ENCODE measurements at regions not wholly inside any gene's neighbourhood (a gene's known extent, or its start where the extent isn't known, plus 50 kb on each side); places are given as distances from the start of the nearest gene placed in this dataset.

- no peak for TF ChIP-seq TARDBP (IDR thresholded peaks at IDR 0.05)
- no peak for TF ChIP-seq ZNF384 (IDR thresholded peaks at IDR 0.05)
- TF ChIP-seq PKNOX1 (IDR thresholded peaks at IDR 0.05), result no peak
- no peak for TF ChIP-seq ARNT (IDR thresholded peaks at IDR 0.05)
- no peak for TF ChIP-seq SUZ12 (IDR thresholded peaks at IDR 0.05)
- no peak for TF ChIP-seq FOXK2 (IDR thresholded peaks at IDR 0.05)
- TF ChIP-seq L3MBTL2 (conservative IDR thresholded peaks at IDR 0.05), result no peak
- no peak for TF ChIP-seq BHLHE40 (IDR thresholded peaks at IDR 0.05; ENCODE audit: borderline replicate concordance)
- TF ChIP-seq FOXM1 (IDR thresholded peaks at IDR 0.05; ENCODE audit: borderline replicate concordance), result no peak
- TF ChIP-seq FOXA1 (IDR thresholded peaks at IDR 0.05), result no peak
- TF ChIP-seq CTBP1 (IDR thresholded peaks at IDR 0.05; ENCODE audit: borderline replicate concordance), result no peak
- TF ChIP-seq SP1 (IDR thresholded peaks at IDR 0.05), result no peak
- TF ChIP-seq HDGF (IDR thresholded peaks at IDR 0.05; ENCODE audit: borderline replicate concordance), result no peak
- no peak for TF ChIP-seq ELF4 (IDR thresholded peaks at IDR 0.05)
- no peak for TF ChIP-seq LEF1 (IDR thresholded peaks at IDR 0.05; ENCODE audit: borderline replicate concordance)
- TF ChIP-seq NFRKB (IDR thresholded peaks at IDR 0.05), result no peak
- ChIA-PET POLR2A (no interaction called here), CTCF (no interaction called here)
- no peak for DNase-seq (ENCODE audit: extremely low spot score)
These were observed 239.2 kb downstream of the LACC1 start for GRCh38 chr13:44118881-44119280.

- no peak for DNase-seq (ENCODE audit: extremely low spot score)
- TF ChIP-seq FOXA1 (IDR thresholded peaks at IDR 0.05) (no peak), LEF1 (IDR thresholded peaks at IDR 0.05; ENCODE audit: borderline replicate concordance) (no peak), SUZ12 (IDR thresholded peaks at IDR 0.05) (no peak), L3MBTL2 (conservative IDR thresholded peaks at IDR 0.05) (no peak), TARDBP (IDR thresholded peaks at IDR 0.05) (no peak), ZNF384 (IDR thresholded peaks at IDR 0.05) (no peak), ELF4 (IDR thresholded peaks at IDR 0.05) (no peak), NFRKB (IDR thresholded peaks at IDR 0.05) (no peak), HDGF (IDR thresholded peaks at IDR 0.05; ENCODE audit: borderline replicate concordance) (no peak), ARNT (IDR thresholded peaks at IDR 0.05) (no peak), PKNOX1 (IDR thresholded peaks at IDR 0.05) (no peak), FOXM1 (IDR thresholded peaks at IDR 0.05; ENCODE audit: borderline replicate concordance) (no peak), CTBP1 (IDR thresholded peaks at IDR 0.05; ENCODE audit: borderline replicate concordance) (no peak), BHLHE40 (IDR thresholded peaks at IDR 0.05; ENCODE audit: borderline replicate concordance) (no peak), FOXK2 (IDR thresholded peaks at IDR 0.05) (no peak)
- CTCF ChIA-PET, result no interaction called here
- POLR2A ChIA-PET, result no interaction called here
These were observed 240.3 kb downstream of the LACC1 start for GRCh38 chr13:44120043-44120442.

DNA sequence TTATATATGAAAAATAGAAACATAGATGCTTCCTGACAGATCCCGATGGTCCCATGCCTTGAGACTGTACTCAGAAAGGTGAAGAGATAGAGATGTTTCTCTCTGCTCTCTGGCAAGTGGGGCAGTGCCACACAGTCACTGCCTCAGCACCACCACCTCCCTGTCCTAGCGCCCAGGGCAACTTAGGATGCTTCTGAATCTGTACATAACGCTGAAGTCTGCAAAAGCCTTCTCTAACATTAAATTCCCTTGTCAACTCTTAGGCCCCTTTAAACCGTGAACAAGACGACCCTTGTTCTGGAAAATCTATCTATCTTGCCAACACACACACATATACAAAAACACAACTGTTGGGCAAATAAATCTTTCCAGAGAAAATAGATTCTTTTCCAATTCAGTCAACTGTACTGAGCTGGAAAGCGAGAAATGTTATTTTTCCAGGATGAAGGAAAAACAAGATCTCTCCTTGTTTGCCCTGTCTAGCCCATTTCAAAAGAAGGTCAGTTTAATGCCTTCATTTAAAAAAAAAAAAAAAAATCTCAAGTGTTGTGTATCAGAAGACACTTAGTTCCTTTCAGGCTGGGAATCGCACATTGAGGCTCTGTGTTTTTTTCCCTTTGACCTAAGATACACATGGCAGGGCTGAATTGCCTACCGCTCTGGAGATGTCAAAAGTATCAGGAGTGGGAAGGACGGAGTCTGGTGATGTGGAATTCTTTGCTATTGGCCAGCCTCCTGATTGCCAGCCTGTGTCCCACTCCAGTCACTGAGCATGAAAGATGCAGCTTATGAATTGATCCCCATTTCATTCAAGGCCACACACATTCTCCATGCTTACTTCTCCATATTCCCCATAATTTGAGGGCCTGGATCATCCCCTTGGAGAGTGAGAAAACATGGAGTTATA, 241.4 kb downstream of the LACC1 start:
- no peak for TF ChIP-seq LEF1 (IDR thresholded peaks at IDR 0.05; ENCODE audit: borderline replicate concordance)
- no peak for TF ChIP-seq BHLHE40 (IDR thresholded peaks at IDR 0.05; ENCODE audit: borderline replicate concordance)
- TF ChIP-seq HDGF (IDR thresholded peaks at IDR 0.05; ENCODE audit: borderline replicate concordance), result no peak
- no peak for TF ChIP-seq ARNT (IDR thresholded peaks at IDR 0.05)
- TF ChIP-seq TARDBP (IDR thresholded peaks at IDR 0.05), result no peak
- no peak for TF ChIP-seq L3MBTL2 (conservative IDR thresholded peaks at IDR 0.05)
- TF ChIP-seq FOXK2 (IDR thresholded peaks at IDR 0.05), result no peak
- TF ChIP-seq SUZ12 (IDR thresholded peaks at IDR 0.05), result no peak
- no peak for TF ChIP-seq PKNOX1 (IDR thresholded peaks at IDR 0.05)
- TF ChIP-seq NFRKB (IDR thresholded peaks at IDR 0.05), result no peak
- no peak for TF ChIP-seq ELF4 (IDR thresholded peaks at IDR 0.05)
- TF ChIP-seq ZNF384 (IDR thresholded peaks at IDR 0.05), result no peak
- ChIA-PET POLR2A (no interaction called here), CTCF (no interaction called here)
- no peak for DNase-seq (ENCODE audit: extremely low spot score)

DNA sequence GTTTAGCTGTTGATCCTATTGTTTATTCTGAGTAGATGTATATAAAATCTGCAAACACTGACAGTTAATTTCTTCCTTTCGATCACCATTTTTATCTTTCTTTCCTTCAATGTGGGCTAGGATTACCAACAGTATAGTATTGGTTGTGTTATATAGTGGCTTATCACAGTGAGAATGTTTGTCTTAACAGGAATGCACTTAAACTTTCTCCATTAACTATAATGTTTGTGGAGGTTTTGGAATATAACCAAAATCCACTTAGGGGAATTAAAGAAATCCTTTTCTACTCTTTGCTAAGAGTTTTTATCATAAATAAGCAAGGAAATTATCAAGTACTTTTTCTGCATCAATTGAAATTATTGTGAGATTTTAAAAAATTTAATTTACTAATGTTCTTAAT, 244.6 kb downstream of the LACC1 start:
- POLR2A ChIA-PET, result no interaction called here
- TF ChIP-seq BHLHE40 (IDR thresholded peaks at IDR 0.05; ENCODE audit: borderline replicate concordance) (no peak), HDGF (IDR thresholded peaks at IDR 0.05; ENCODE audit: borderline replicate concordance) (no peak), L3MBTL2 (conservative IDR thresholded peaks at IDR 0.05) (no peak), TARDBP (IDR thresholded peaks at IDR 0.05) (no peak), ELF4 (IDR thresholded peaks at IDR 0.05) (no peak), ARNT (IDR thresholded peaks at IDR 0.05) (no peak), CTBP1 (IDR thresholded peaks at IDR 0.05; ENCODE audit: borderline replicate concordance) (no peak)
- CTCF ChIA-PET, result no interaction called here
- DNase-seq (ENCODE audit: extremely low spot score), result no peak

DNA sequence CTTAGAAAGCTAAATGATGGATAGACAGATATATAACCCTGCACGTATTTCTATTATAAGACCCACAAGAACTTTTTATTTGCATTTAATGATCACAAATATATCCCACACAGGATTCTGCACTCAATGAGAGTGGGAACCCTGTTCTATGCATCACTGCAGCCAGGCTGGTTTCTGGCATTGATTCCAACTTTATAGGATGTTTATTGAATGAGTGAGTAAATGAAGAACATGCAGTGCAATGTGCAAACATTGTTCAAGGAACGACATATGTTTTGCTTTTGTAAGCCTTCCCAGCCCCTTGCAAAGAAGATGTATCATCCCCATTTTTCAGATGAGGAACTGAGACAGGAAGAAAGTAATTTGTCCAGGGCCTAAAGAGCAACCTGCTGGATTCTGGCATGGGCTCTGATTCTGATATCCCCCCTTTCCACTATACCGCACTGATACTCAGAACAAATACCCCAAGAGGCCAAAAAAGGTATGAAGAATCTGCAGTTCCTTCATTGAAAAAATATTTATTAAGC, 246.3 kb downstream of the LACC1 start:
- CTCF ChIA-PET, result no interaction called here
- TF ChIP-seq ELF4 (IDR thresholded peaks at IDR 0.05) (no peak), FOXK2 (IDR thresholded peaks at IDR 0.05) (no peak), L3MBTL2 (conservative IDR thresholded peaks at IDR 0.05) (no peak), TARDBP (IDR thresholded peaks at IDR 0.05) (no peak), FOXA1 (IDR thresholded peaks at IDR 0.05) (no peak), PKNOX1 (IDR thresholded peaks at IDR 0.05) (no peak), SUZ12 (IDR thresholded peaks at IDR 0.05) (no peak), NFRKB (IDR thresholded peaks at IDR 0.05) (no peak), LEF1 (IDR thresholded peaks at IDR 0.05; ENCODE audit: borderline replicate concordance) (no peak), FOXM1 (IDR thresholded peaks at IDR 0.05; ENCODE audit: borderline replicate concordance) (no peak), ARNT (IDR thresholded peaks at IDR 0.05) (no peak)
- DNase-seq (ENCODE audit: extremely low spot score), result no peak
- POLR2A ChIA-PET, result no interaction called here
